ENCODE measurements at regions not wholly inside any gene's neighbourhood (a gene's known extent, or its start where the extent isn't known, plus 50 kb on each side); places are given as distances from the start of the nearest gene placed in this dataset.

- Histone ChIP-seq H3K9me3 (ENCODE audit: insufficient read depth in 2 of 2, low read depth in 1 of 2, low read length in 1 of 2) (no peaks in the 10 kb centered on the region), H4K8ac (ENCODE audit: extremely low read depth, insufficient read depth, low read length) (no peak overlapping the region), H3K9ac (replicated peaks in 1 of 4; ENCODE audit: extremely low read depth in 1 of 4, low read depth in 3 of 4, low read length in 3 of 4) (no peak overlapping the region), H3K23me2 (ENCODE audit: low read depth, low read length) (no peaks in the 10 kb centered on the region), H2BK120ac (replicated peaks; ENCODE audit: low read depth, low read length) (no peak overlapping the region), H3K14ac (ENCODE audit: insufficient read length) (no peak overlapping the region), H3K79me1 (ENCODE audit: low read depth, low read length) (no peaks in the 10 kb centered on the region), H3K27ac (ENCODE audit: low read depth, low read length) (no peak overlapping the region), H4K5ac (ENCODE audit: insufficient read length, low read depth, low read length) (no peak overlapping the region), H3K36me3 (ENCODE audit: control insufficient read depth in 2 of 4, insufficient read depth in 4 of 4, low read length in 3 of 4) (no peaks in the 10 kb centered on the region), H3K79me2 (ENCODE audit: control insufficient read depth in 1 of 2, insufficient read depth in 2 of 2, low read length in 2 of 2) (no peaks in the 10 kb centered on the region), H3K56ac (replicated peaks; ENCODE audit: insufficient read length, low read depth, low read length) (no peak overlapping the region), H2BK12ac (ENCODE audit: low read depth, low read length) (no peak overlapping the region), H3K4me3 (ENCODE audit: extremely low read depth in 1 of 4, insufficient read depth in 2 of 4, low read depth in 3 of 4, low read length in 4 of 4) (no peak overlapping the region), H3K4me1 (replicated peaks in 1 of 4; ENCODE audit: control insufficient read depth in 3 of 4, insufficient read depth in 4 of 4, low read length in 3 of 4) (peaks cover 0 to 3% (median 0%) of the 10 kb centered on the region in 4 experiments; a peak in 1 of 7 replicates), H3K4me2 (ENCODE audit: insufficient read depth in 1 of 2, low read depth in 2 of 2, low read length in 2 of 2) (no peak overlapping the region), H3K23ac (ENCODE audit: insufficient read length) (no peak overlapping the region), H2AFZ (ENCODE audit: low read length) (no peak overlapping the region), H3K4ac (replicated peaks; ENCODE audit: insufficient read length, low read depth, low read length) (no peak overlapping the region), H4K91ac (replicated peaks; ENCODE audit: insufficient read length, low read length) (no peak overlapping the region), H2BK15ac (ENCODE audit: low read length) (no peak overlapping the region), H3K27me3 (replicated peaks in 1 of 4; ENCODE audit: control insufficient read depth in 3 of 4, extremely low read depth in 1 of 4, insufficient read depth in 3 of 4, low read length in 3 of 4) (no peaks in the 10 kb centered on the region), H2AK5ac (ENCODE audit: low read depth, low read length) (no peak overlapping the region), H2BK20ac (ENCODE audit: low read length) (no peak overlapping the region), H3K18ac (ENCODE audit: extremely low read depth, low read length) (no peak overlapping the region), H4K20me1 (replicated peaks in 1 of 2; ENCODE audit: control insufficient read depth in 1 of 2, insufficient read depth in 2 of 2, low read length in 2 of 2) (no peaks in the 10 kb centered on the region), H2BK5ac (ENCODE audit: low read depth, low read length) (no peak overlapping the region)
- POLR2A ChIA-PET (ENCODE audit: partially characterized antibody): no interaction called here
- DNase-seq (ENCODE audit: low read depth in 1 of 2, low spot score in 2 of 2): no peak
- CTCF ChIA-PET (ENCODE audit: partially characterized antibody): interaction anchor here (0.7 to 1.0 kb wide), 2 partner anchors 27 to 79 kb away, joined by 3 read pairs; no protein-coding TSS in a partner anchor
- no peak for FAIRE-seq
- TF ChIP-seq JUN (IDR thresholded peaks at IDR 0.05; ENCODE audit: low read depth, low read length): no peak
- no peak for TF ChIP-seq ZNF274 (IDR thresholded peaks at IDR 0.05; ENCODE audit: borderline replicate concordance, extremely low read depth, low read length)
- no peak for TF ChIP-seq SUZ12 (IDR thresholded peaks at IDR 0.05; ENCODE audit: low read length)
- TF ChIP-seq FOSL1 (IDR thresholded peaks at IDR 0.05; ENCODE audit: insufficient read depth, low read depth, low read length): no peak
- TF ChIP-seq, protein P1, sequence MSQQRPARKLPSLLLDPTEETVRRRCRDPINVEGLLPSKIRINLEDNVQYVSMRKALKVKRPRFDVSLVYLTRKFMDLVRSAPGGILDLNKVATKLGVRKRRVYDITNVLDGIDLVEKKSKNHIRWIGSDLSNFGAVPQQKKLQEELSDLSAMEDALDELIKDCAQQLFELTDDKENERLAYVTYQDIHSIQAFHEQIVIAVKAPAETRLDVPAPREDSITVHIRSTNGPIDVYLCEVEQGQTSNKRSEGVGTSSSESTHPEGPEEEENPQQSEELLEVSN (IDR thresholded peaks at IDR 0.05): no peak
- TF ChIP-seq TAF7 (optimal IDR thresholded peaks at IDR 0.05; ENCODE audit: borderline replicate concordance, low read depth, low read length): no peak
- TF ChIP-seq SIRT6 (IDR thresholded peaks at IDR 0.05; ENCODE audit: low read length): no peak
- no peak for TF ChIP-seq YY1 (IDR thresholded peaks at IDR 0.05; ENCODE audit: low read depth, low read length)
Observed at GRCh38 chr2:203789618-203790017, 78.0 kb upstream of the CTLA4 start.

Data from H1 (cell line).